Adrenal gland (tissue), 9 donors: ENCODE measurements at regions not wholly inside any gene's neighbourhood (a gene's known extent, or its start where the extent isn't known, plus 50 kb on each side); places are given as distances from the start of the nearest gene placed in this dataset.

Experiments used
- DNase-seq, 7 donors: peaks; one replicate each; pipeline ENCODE4 v3.0.0-alpha.2; 2019 to 2020
- H3K27ac ChIP-seq, 5 donors: fragments of 200-600 bp; sonication (generic) in 4 of 5; 1 replicate in 3 of 5; 2 replicates in 2 of 5; pipeline versions ENCODE4 v1.5.1 to v1.8.0; 2016 to 2020; ENCODE audit warnings: mild to moderate bottlenecking in 1 of 5
- H3K27me3 ChIP-seq: fragments of 200-600 bp; 2 replicates; pipeline ENCODE4 v1.8.0; 2021
- H3K36me3 ChIP-seq, 2 donors: fragments of 200-600 bp; replicated peaks in 1 of 2; 1 replicate in 1 of 2; 2 replicates in 1 of 2; pipeline versions ENCODE4 v1.5.1 to v1.8.0; 2018 to 2022
- H3K4me1 ChIP-seq, 2 donors: fragments of 200-600 bp; replicated peaks in 1 of 2; 1 replicate in 1 of 2; 2 replicates in 1 of 2; pipeline versions ENCODE4 v1.5.1 to v1.8.0; 2018 to 2021
- H3K4me3 ChIP-seq, 4 donors: fragments of 200-600 bp; sonication (generic) in 3 of 4; one replicate each; pipeline ENCODE4 v1.5.1; 2016 to 2018
- H3K9me3 ChIP-seq, 3 donors: fragments of 200-600 bp; sonication (generic) in 1 of 3; replicated peaks in 1 of 3; 1 replicate in 2 of 3; 2 replicates in 1 of 3; pipeline versions ENCODE4 v1.5.1 to v1.8.0; 2016 to 2021
- POLR2A ChIP-seq, 2 donors: fragments of 450-650 bp; IDR thresholded peaks; one replicate each; pipeline ENCODE4 v1.6.1; 2017; ENCODE audit warnings: antibody characterized with exemption in 2 of 2, mild to moderate bottlenecking in 2 of 2, moderate library complexity in 1 of 2
- WGBS, 4 donors: extraction: QIAGEN DNeasy Blood & Tissue Kit in 2 of 4; methylation state at CpG; one replicate each; pipeline versions ENCODE4 v1.1.5 to v1.1.7; 2013 to 2017; 5-methylcytosine and 5-hydroxymethylcytosine counted together
- intact Hi-C, 2 donors: fragments of 100-400 bp; cut with DNase I; formaldehyde crosslinking; loops; one replicate each; pipeline versions ENCODE4 v1.14.1 to v1.15.0; 2022 to 2023
- TF ChIP-seq, protein P1 (sequence below), 6 experiments: fragments of 450-650 bp in 4 of 6; fragments of 200-600 bp in 2 of 6; sonication (generic) in 1 of 6; IDR thresholded peaks; 1 replicate in 5 of 6; 2 replicates in 1 of 6; pipeline versions ENCODE4 v1.5.1 to v1.8.0; 2016 to 2021; ENCODE audit warnings: antibody characterized with exemption in 6 of 6, mild to moderate bottlenecking in 2 of 6, moderate library complexity in 1 of 6
- donor health status: healthy with polysubstance abuse.
- donor health status: Bipolar disorder and iron deficiency.
- donor health status: DM: yes; HTN: yes; CAD: no.
- donor health status: DM: no; HTN: no; CAD: no.
- donor health status: DM: no; HTN: no; CAD: no.

DNA sequence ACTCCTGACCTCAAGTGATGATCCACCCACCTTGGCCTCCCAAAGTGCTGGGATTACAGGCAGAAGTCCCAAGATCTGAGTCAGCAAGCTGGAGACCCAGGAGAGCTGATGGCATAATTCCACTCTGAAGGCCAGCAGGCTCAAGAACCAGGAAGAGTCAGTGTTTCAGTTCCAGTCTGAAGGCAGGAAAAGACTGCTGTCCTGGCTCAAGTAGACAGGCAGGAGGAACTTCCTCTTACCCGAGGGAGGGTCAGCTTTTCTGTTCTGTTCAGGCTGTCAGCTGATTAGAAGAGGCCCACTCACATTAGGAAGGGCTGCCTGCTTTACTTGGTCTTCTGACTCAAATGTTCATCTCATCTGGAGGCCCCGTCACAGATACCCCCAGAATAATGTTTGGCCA, 206.0 kb upstream of the MYL2 start:
- DNase-seq: peak in 5 of 7 donors; percentile 12 to 34 (median 24)
- H3K27ac ChIP-seq: peak overlapping the region in 1 of 5 donors; percentile 65
- no peaks in the 10 kb centered on the region for H3K4me1 ChIP-seq
- no peaks in the 10 kb centered on the region for H3K9me3 ChIP-seq
- H3K36me3 ChIP-seq: no peaks in the 10 kb centered on the region
- H3K27me3 ChIP-seq: no peaks in the 10 kb centered on the region
- WGBS, 4 donors: 46 to 70% (median 58%) methylated on average over 1 to 2 of the region's 2 CpGs
- no peak overlapping the region for H3K4me3 ChIP-seq
- TF ChIP-seq, protein P1, sequence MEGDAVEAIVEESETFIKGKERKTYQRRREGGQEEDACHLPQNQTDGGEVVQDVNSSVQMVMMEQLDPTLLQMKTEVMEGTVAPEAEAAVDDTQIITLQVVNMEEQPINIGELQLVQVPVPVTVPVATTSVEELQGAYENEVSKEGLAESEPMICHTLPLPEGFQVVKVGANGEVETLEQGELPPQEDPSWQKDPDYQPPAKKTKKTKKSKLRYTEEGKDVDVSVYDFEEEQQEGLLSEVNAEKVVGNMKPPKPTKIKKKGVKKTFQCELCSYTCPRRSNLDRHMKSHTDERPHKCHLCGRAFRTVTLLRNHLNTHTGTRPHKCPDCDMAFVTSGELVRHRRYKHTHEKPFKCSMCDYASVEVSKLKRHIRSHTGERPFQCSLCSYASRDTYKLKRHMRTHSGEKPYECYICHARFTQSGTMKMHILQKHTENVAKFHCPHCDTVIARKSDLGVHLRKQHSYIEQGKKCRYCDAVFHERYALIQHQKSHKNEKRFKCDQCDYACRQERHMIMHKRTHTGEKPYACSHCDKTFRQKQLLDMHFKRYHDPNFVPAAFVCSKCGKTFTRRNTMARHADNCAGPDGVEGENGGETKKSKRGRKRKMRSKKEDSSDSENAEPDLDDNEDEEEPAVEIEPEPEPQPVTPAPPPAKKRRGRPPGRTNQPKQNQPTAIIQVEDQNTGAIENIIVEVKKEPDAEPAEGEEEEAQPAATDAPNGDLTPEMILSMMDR (IDR thresholded peaks at IDR 0.05): no peak
- TF ChIP-seq POLR2A (IDR thresholded peaks at IDR 0.05): no peak
- intact Hi-C loops: no loop called here

DNA sequence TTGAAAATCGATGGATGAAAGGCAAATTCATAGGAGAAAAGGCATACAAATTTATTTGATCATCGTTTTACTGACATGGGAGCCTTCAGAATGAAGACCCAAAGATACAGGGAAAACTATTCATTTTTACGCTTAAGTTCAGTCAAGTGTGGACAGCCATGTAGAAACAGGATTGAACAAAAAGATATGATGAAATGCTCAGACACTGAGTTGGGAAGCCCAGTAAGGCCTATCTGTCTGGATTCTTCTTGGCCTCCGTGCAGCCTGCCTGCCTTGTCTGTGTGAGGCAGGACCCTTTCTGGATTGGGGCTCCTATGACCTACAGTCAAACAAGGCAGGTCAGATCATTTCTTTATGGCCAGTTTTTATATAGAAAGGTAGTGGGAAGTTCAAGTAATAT, 203.8 kb upstream of the MYL2 start:
- DNase-seq: no peak
- intact Hi-C loops: no loop called here
- Histone ChIP-seq H3K9me3 (no peaks in the 10 kb centered on the region), H3K4me3 (no peak overlapping the region), H3K36me3 (no peaks in the 10 kb centered on the region), H3K27me3 (peaks cover 5% of the 10 kb centered on the region), H3K4me1 (no peaks in the 10 kb centered on the region), H3K27ac (no peak overlapping the region)
- no peak for TF ChIP-seq POLR2A (IDR thresholded peaks at IDR 0.05)
- TF ChIP-seq, protein P1 (IDR thresholded peaks at IDR 0.05): no peak
- WGBS, 4 donors: 81 to 84% (median 83%) methylated on average over 4 of the region's 4 CpGs

DNA sequence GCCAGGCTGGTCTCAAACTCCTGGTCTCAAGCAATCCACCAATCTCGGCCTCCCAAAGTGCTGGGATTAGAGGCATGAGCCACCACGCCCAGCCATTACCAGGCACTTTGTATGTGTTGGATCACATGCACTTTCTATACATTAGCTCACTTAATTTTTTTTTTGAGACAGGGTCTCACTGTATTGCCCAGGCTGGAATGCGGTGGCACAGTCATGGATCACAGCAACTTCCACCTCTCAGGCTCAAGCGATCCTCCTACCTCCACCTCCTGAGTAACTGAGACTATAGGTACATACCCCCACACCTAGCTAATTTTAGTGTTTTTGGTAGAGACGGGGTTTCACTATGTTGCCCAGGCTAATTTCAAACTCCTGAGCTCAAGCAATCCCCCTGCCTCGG, 203.0 kb upstream of the MYL2 start:
- no peak for DNase-seq
- H3K4me3 ChIP-seq: no peak overlapping the region
- TF ChIP-seq, protein P1 (IDR thresholded peaks at IDR 0.05): no peak
- TF ChIP-seq POLR2A (IDR thresholded peaks at IDR 0.05): no peak
- H3K4me1 ChIP-seq: no peaks in the 10 kb centered on the region
- H3K36me3 ChIP-seq: no peaks in the 10 kb centered on the region
- peaks cover 5% of the 10 kb centered on the region for H3K27me3 ChIP-seq
- intact Hi-C loops: no loop called here
- no peak overlapping the region for H3K27ac ChIP-seq
- no peaks in the 10 kb centered on the region for H3K9me3 ChIP-seq
- WGBS, 4 donors: 81 to 91% (median 86%) methylated on average over 6 of the region's 6 CpGs

DNA sequence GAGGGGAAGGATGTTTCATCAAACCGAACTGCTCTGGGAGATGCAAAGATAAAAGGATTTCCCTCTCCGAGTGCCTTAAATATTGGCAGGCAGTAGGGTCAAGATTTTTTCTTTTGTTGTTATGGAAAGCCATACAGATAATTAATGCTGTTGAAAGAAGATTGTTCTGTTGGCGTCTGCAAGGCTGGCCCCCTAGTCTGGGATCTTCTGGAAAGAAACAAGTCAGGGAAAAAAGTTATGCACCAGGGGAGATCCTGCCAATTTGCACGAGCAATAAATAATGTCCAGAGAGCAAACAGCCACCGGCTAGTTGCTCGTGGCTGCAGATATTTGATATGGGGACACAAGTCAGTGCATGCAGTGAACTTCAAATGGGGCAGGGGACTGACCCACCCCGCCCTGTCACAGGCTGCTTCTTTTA, 202.1 kb upstream of the MYL2 start:
- no peak for DNase-seq
- WGBS, 4 donors: 14 to 24% (median 23%) methylated on average over 7 of the region's 7 CpGs
- no peak for TF ChIP-seq POLR2A (IDR thresholded peaks at IDR 0.05)
- TF ChIP-seq, protein P1 (IDR thresholded peaks at IDR 0.05): no peak
- Histone ChIP-seq H3K4me1 (no peaks in the 10 kb centered on the region), H3K9me3 (no peaks in the 10 kb centered on the region), H3K27me3 (peaks cover 11% of the 10 kb centered on the region), H3K27ac (no peak overlapping the region), H3K4me3 (no peak overlapping the region), H3K36me3 (no peaks in the 10 kb centered on the region)
- intact Hi-C loops: no loop called here
